Mesenteric fat pad (tissue), 1 donor: ENCODE measurements at regions not wholly inside any gene's neighbourhood (a gene's known extent, or its start where the extent isn't known, plus 50 kb on each side); places are given as distances from the start of the nearest gene placed in this dataset.

ENCODE experiments used
- DNase-seq: peaks from one replicate; pipeline ENCODE4 v3.0.0-alpha.2; 2020; ENCODE audit warnings: low spot score
- donor health status: DM: yes; HTN: yes; CAD: no.

GRCh38 chr17:71361656-71362450, 759.0 kb upstream of the SOX9 start:
- DNase-seq = no peak

- DNase-seq = no peak
These were observed 757.2 kb upstream of the SOX9 start for GRCh38 chr17:71363661-71364060.

GRCh38 chr17:71371809-71372208, 749.0 kb upstream of the SOX9 start:
- no peak for DNase-seq

- no peak for DNase-seq
These were observed 744.9 kb upstream of the SOX9 start for GRCh38 chr17:71375948-71376347.

GRCh38 chr17:71376933-71377332, 743.9 kb upstream of the SOX9 start:
- no peak for DNase-seq

GRCh38 chr17:71378036-71378435, 742.8 kb upstream of the SOX9 start:
- DNase-seq = no peak

GRCh38 chr17:71378741-71379140, 742.1 kb upstream of the SOX9 start:
- no peak for DNase-seq

GRCh38 chr17:71379512-71379911, 741.3 kb upstream of the SOX9 start:
- no peak for DNase-seq

GRCh38 chr17:71380535-71380934, 740.3 kb upstream of the SOX9 start:
- DNase-seq = no peak

GRCh38 chr17:71380936-71381335, 739.9 kb upstream of the SOX9 start:
- no peak for DNase-seq

- DNase-seq = no peak
These were observed 737.7 kb upstream of the SOX9 start for GRCh38 chr17:71383091-71383490.

- no peak for DNase-seq
These were observed 733.4 kb upstream of the SOX9 start for GRCh38 chr17:71387456-71387855.

GRCh38 chr17:71392715-71393567, 727.9 kb upstream of the SOX9 start:
- no peak for DNase-seq

GRCh38 chr17:71395901-71396300, 724.9 kb upstream of the SOX9 start:
- no peak for DNase-seq

- no peak for DNase-seq
These were observed 724.1 kb upstream of the SOX9 start for GRCh38 chr17:71396711-71397110.

GRCh38 chr17:71398025-71398424, 722.8 kb upstream of the SOX9 start:
- DNase-seq = no peak

GRCh38 chr17:71398800-71399219, 722.0 kb upstream of the SOX9 start:
- no peak for DNase-seq

- no peak for DNase-seq
These were observed 721.6 kb upstream of the SOX9 start for GRCh38 chr17:71399221-71399620.

- no peak for DNase-seq
These were observed 721.2 kb upstream of the SOX9 start for GRCh38 chr17:71399649-71400048.

- DNase-seq = no peak
These were observed 718.8 kb upstream of the SOX9 start for GRCh38 chr17:71402007-71402406.

GRCh38 chr17:71402661-71403141, 718.1 kb upstream of the SOX9 start:
- DNase-seq = no peak

- no peak for DNase-seq
These were observed 715.7 kb upstream of the SOX9 start for GRCh38 chr17:71405101-71405500.
